Prostate gland (tissue), 2 donors: ENCODE measurements at regions not wholly inside any gene's neighbourhood (a gene's known extent, or its start where the extent isn't known, plus 50 kb on each side); places are given as distances from the start of the nearest gene placed in this dataset.

Experiments used
- DNase-seq: peaks from one replicate; pipeline ENCODE4 v3.0.0-alpha.2; 2019; ENCODE audit warnings: low spot score
- H3K27ac ChIP-seq, 2 donors: fragments of 200-600 bp; sonication (generic); 2 replicates each; pipeline ENCODE4 v1.5.1; 2017 to 2019
- H3K27me3 ChIP-seq: fragments of 200-600 bp; sonication (generic); replicated peaks from 2 replicates; pipeline ENCODE4 v1.5.1; 2019; ENCODE audit not compliant: insufficient read depth
- H3K36me3 ChIP-seq, 2 donors: fragments of 200-600 bp; sonication (generic); 1 replicate in 1 of 2; 2 replicates in 1 of 2; pipeline versions ENCODE4 v1.5.1 to v1.8.1; 2017 to 2019
- H3K4me1 ChIP-seq: fragments of 200-600 bp; sonication (generic); replicated peaks from 2 replicates; pipeline ENCODE4 v1.5.1; 2019
- H3K4me3 ChIP-seq, 2 donors: fragments of 200-600 bp; sonication (generic); 2 replicates each; pipeline ENCODE4 v1.5.1; 2017 to 2019
- H3K9me3 ChIP-seq: fragments of 200-600 bp; sonication (generic); 2 replicates; pipeline ENCODE4 v1.5.1; 2017
- POLR2A ChIP-seq: fragments of 450-650 bp; IDR thresholded peaks from one replicate; pipeline ENCODE4 v1.6.1; 2016; ENCODE audit warnings: antibody characterized with exemption, mild to moderate bottlenecking
- POLR2AphosphoS5 ChIP-seq: sonication (generic); formaldehyde crosslinking; IDR thresholded peaks from one replicate; pipeline ENCODE4 v1.6.1; 2017; ENCODE audit warnings: antibody characterized with exemption
- WGBS: methylation state at CpG from one replicate; pipeline ENCODE4 v1.1.5; 2018; 5-methylcytosine and 5-hydroxymethylcytosine counted together
- intact Hi-C: fragments of 100-400 bp; cut with DNase I; formaldehyde crosslinking; loops from one replicate; pipeline ENCODE4 v1.14.2; 2022
- TF ChIP-seq, protein P1 (sequence below), 4 experiments: fragments of 200-600 bp in 2 of 4; fragments of 450-650 bp in 2 of 4; sonication (generic) in 2 of 4; IDR thresholded peaks; 1 replicate in 3 of 4; 2 replicates in 1 of 4; pipeline ENCODE4 v1.5.1; 2016 to 2019; ENCODE audit warnings: antibody characterized with exemption in 4 of 4, mild to moderate bottlenecking in 2 of 4, moderate library complexity in 2 of 4

DNA sequence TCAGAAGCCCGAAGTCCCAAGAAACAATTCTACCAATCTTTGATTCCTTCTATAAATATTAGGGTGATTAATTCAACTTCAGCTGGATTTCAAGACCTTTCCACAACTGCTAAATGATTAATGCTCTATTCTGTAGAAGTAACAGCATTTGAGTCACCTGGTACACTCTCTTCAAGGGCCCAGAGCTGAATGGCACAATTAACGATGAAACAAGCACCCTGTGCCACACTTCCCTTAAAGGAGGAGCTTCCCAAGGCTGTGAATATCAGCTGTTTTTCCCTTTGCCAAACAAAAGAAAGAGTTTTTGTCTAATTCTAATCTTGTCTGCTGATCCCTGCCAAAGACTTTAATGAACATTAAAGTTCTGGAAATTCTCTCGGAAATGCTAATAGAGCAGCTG, 56.0 kb downstream of the BOD1L2 start:
- no peak overlapping the region for H3K27ac ChIP-seq
- no peak for TF ChIP-seq POLR2A
- no peak for TF ChIP-seq POLR2AphosphoS5
- TF ChIP-seq, protein P1, sequence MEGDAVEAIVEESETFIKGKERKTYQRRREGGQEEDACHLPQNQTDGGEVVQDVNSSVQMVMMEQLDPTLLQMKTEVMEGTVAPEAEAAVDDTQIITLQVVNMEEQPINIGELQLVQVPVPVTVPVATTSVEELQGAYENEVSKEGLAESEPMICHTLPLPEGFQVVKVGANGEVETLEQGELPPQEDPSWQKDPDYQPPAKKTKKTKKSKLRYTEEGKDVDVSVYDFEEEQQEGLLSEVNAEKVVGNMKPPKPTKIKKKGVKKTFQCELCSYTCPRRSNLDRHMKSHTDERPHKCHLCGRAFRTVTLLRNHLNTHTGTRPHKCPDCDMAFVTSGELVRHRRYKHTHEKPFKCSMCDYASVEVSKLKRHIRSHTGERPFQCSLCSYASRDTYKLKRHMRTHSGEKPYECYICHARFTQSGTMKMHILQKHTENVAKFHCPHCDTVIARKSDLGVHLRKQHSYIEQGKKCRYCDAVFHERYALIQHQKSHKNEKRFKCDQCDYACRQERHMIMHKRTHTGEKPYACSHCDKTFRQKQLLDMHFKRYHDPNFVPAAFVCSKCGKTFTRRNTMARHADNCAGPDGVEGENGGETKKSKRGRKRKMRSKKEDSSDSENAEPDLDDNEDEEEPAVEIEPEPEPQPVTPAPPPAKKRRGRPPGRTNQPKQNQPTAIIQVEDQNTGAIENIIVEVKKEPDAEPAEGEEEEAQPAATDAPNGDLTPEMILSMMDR (IDR thresholded peaks at IDR 0.05): no peak
- no peak for DNase-seq
- no peaks in the 10 kb centered on the region for H3K36me3 ChIP-seq
- no peak overlapping the region for H3K4me3 ChIP-seq
- no peaks in the 10 kb centered on the region for H3K27me3 ChIP-seq
- no peaks in the 10 kb centered on the region for H3K9me3 ChIP-seq
- intact Hi-C loops: no loop called here
- H3K4me1 ChIP-seq: no peaks in the 10 kb centered on the region
- 74% methylated on average over 3 of the region's 3 CpGs for WGBS

- Histone ChIP-seq H3K27ac (no peak overlapping the region), H3K27me3 (no peaks in the 10 kb centered on the region), H3K9me3 (no peaks in the 10 kb centered on the region), H3K36me3 (no peaks in the 10 kb centered on the region), H3K4me3 (no peak overlapping the region), H3K4me1 (no peaks in the 10 kb centered on the region)
- intact Hi-C loops: no loop called here
- TF ChIP-seq POLR2AphosphoS5 (no peak), POLR2A (no peak)
- TF ChIP-seq, protein P1 (IDR thresholded peaks at IDR 0.05): no peak
- DNase-seq: no peak
- WGBS: 70% methylated on average over 4 of the region's 4 CpGs
Measured at GRCh38 chr18:57205641-57206040, 58.8 kb downstream of the BOD1L2 start.

DNA sequence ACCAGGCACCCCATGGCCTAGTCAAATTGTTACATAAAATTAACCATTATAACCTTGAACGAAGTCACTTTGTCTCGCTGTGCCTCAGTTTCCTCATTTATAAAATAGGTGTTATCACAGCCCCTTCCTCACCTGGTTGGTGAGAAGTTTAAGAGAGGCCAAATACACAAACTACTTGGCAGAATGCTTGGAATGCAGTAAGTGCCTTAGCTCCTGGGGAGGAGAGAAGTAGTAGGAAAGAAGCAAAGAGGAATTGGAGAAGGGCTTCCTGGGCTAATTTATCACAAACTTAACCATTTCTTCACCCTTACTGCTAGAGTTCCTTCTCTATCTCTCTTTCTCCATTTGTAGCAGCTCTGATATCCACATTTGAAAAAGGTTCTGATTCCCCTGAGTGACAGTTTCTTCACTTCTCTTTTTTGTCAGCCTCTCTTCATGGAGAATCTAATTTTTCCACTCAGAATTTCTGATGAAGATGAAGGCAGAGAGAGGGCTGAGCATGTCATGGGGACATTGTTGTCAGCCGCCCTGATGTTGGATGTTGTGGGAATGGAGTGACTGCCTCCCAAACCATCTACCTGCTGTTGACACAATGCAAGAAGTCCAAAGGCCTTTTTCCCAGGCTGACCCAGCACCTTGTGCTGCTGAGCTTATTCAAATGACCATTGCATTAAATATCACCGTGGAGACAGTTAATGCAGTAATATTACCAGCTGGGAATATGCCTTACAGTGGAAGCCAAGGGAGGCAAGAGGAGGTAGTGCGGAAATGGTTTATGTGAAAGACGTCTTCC, 60.4 kb downstream of the BOD1L2 start:
- Histone ChIP-seq H3K27ac (no peak overlapping the region), H3K9me3 (no peaks in the 10 kb centered on the region), H3K27me3 (no peaks in the 10 kb centered on the region), H3K4me1 (no peaks in the 10 kb centered on the region), H3K36me3 (no peaks in the 10 kb centered on the region), H3K4me3 (no peak overlapping the region)
- WGBS: 61% methylated on average over 6 of the region's 6 CpGs
- TF ChIP-seq POLR2AphosphoS5 (no peak), POLR2A (no peak)
- TF ChIP-seq, protein P1 (IDR thresholded peaks at IDR 0.05): no peak
- intact Hi-C loops: no loop called here
- no peak for DNase-seq

DNA sequence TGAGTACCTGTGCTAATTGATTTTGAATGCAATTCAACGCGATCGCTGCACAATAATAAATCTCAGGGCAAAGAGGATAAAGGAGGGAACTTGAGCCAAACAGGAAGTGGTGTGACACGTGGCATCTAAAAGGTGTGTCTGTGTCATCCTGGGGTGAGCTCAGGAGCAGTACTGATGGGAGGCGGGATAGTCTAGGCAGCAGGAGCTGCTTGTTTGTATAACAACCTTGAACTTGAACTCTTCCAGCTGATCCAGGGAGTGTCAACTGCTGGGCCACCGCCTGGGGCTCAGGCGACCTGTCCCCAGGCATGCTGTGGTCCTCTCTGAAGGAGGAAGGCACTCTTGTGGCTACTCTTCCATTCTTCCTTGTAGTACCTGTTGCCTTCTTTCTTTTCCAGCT, 61.2 kb downstream of the BOD1L2 start:
- intact Hi-C loops: no loop called here
- DNase-seq: no peak
- Histone ChIP-seq H3K9me3 (no peaks in the 10 kb centered on the region), H3K4me1 (no peaks in the 10 kb centered on the region), H3K4me3 (no peak overlapping the region), H3K27ac (no peak overlapping the region), H3K36me3 (no peaks in the 10 kb centered on the region), H3K27me3 (no peaks in the 10 kb centered on the region)
- TF ChIP-seq, protein P1 (IDR thresholded peaks at IDR 0.05): no peak
- TF ChIP-seq POLR2A: no peak
- no peak for TF ChIP-seq POLR2AphosphoS5
- 52% methylated on average over 7 of the region's 7 CpGs for WGBS

DNA sequence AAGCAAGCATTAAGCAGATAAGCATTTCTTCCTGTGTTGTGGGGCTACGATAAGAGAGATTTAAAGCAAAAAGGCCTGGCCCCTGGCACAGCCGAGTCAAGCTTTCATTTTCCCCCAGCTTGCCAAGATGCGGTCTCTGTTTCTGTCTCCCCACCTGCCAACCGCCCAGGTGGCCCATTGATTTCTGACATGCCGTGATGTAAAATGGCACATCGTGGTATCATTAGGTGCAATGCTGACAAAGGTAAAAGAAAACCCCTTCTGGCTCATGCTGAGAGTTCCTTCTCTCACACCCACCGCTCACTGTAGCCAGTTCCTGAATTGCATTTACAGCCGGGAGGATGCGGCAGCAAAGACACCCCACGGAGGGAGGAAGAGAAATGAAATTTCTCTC, 62.8 kb downstream of the BOD1L2 start:
- H3K27me3 ChIP-seq: no peaks in the 10 kb centered on the region
- H3K4me1 ChIP-seq: no peaks in the 10 kb centered on the region
- H3K9me3 ChIP-seq: no peaks in the 10 kb centered on the region
- TF ChIP-seq POLR2A (no peak), POLR2AphosphoS5 (no peak)
- TF ChIP-seq, protein P1 (IDR thresholded peaks at IDR 0.05): no peak
- H3K27ac ChIP-seq: no peak overlapping the region
- no peak for DNase-seq
- no peak overlapping the region for H3K4me3 ChIP-seq
- no peaks in the 10 kb centered on the region for H3K36me3 ChIP-seq
- intact Hi-C loops: no loop called here
- WGBS: 18% methylated on average over 10 of the region's 10 CpGs
